H1 (cell line): ENCODE measurements at regions not wholly inside any gene's neighbourhood (a gene's known extent, or its start where the extent isn't known, plus 50 kb on each side); places are given as distances from the start of the nearest gene placed in this dataset.

Experiments used
- CBX8 ChIP-seq: fragments of 300-800, 300-1000 bp; sonication (generic); IDR thresholded peaks from 2 replicates; pipeline ENCODE4 v1.7.1; 2016; ENCODE audit warnings: low read depth, low read length, borderline replicate concordance
- CHD2 ChIP-seq: IDR thresholded peaks from 2 replicates; pipeline ENCODE4 v1.6.1; 2012; ENCODE audit warnings: low read length, improper control_type of control experiment
- CHD7 ChIP-seq: fragments of 300-600 bp; sonication (generic); IDR thresholded peaks from 2 replicates; pipeline ENCODE4 v1.7.1; 2012; ENCODE audit warnings: low read length, moderate library complexity, mild to moderate bottlenecking, inconsistent platforms; ENCODE audit not compliant: insufficient replicate concordance
- EP300 ChIP-seq, 2 experiments: IDR thresholded peaks; 1 replicate in 1 of 2; 2 replicates in 1 of 2; pipeline ENCODE4 v1.6.1; 2011 to 2012; ENCODE audit warnings: low read depth in 2 of 2, low read length in 2 of 2, mild to moderate bottlenecking in 2 of 2, borderline replicate concordance in 1 of 2, inconsistent platforms in 1 of 2, moderate library complexity in 1 of 2
- FOSL1 ChIP-seq: IDR thresholded peaks from 2 replicates; pipeline ENCODE4 v1.6.1; 2011; ENCODE audit warnings: mild to moderate bottlenecking, low read depth, low read length, moderate library complexity; ENCODE audit not compliant: insufficient read depth
- GTF2F1 ChIP-seq: IDR thresholded peaks from 2 replicates; pipeline ENCODE4 v1.6.1; 2012; ENCODE audit warnings: low read depth, low read length, improper control_type of control experiment, borderline replicate concordance
- KDM5A ChIP-seq: fragments of 200-600 bp; IDR thresholded peaks from 2 replicates; pipeline ENCODE4 v1.7.1; 2012; ENCODE audit warnings: mild to moderate bottlenecking, low read length, inconsistent platforms, mixed read lengths
- NANOG ChIP-seq: IDR thresholded peaks from 2 replicates; pipeline ENCODE4 v1.6.1; 2011; ENCODE audit warnings: low read length, low read depth, mild to moderate bottlenecking, inconsistent platforms; ENCODE audit not compliant: insufficient read depth, poor library complexity, severe bottlenecking
- PHF8 ChIP-seq: fragments of 200-600 bp; sonication (generic); conservative IDR thresholded peaks from 2 replicates; pipeline ENCODE4 v1.7.1; 2012; ENCODE audit warnings: low read depth, mild to moderate bottlenecking, inconsistent platforms, low read length, moderate library complexity
- SIX5 ChIP-seq: IDR thresholded peaks from 2 replicates; pipeline ENCODE4 v1.6.1; 2011; ENCODE audit warnings: mild to moderate bottlenecking, low read depth, low read length
- USF2 ChIP-seq: IDR thresholded peaks from 2 replicates; pipeline ENCODE4 v1.6.1; 2011; ENCODE audit warnings: low read length, improper control_type of control experiment

DNA sequence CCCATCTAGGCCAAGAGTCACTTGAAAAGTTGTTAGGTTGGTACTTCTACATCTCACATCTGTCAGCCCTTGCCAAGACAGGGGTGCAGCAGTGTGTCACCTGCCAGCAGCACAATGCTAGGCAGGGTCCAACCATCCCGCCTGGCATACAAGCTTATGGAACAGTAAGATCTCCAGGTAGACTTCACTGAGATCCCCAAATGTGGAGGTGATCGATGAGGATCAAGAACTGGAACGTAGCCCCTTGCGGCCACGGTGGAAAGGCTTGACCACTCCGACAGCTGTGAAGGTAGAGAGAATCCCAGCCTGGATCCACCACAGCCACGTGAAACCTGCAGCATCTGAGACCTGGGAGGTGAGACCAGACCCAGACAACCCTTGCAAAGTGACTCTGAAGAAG, 696.0 kb upstream of the LMO3 start (continued):
- TF ChIP-seq CHD7 (no peak), FOSL1 (no peak), PHF8 (no peak), EP300 (IDR thresholded peaks at IDR 0.05; ENCODE audit: borderline replicate concordance in 1 of 2, low read depth in 2 of 2, low read length in 2 of 2) (no peak), CBX8 (no peak), NANOG (no peak), USF2 (no peak), SIX5 (no peak), CHD2 (no peak), GTF2F1 (no peak), KDM5A (no peak)
